GM19467 (cell line): ENCODE measurements at regions not wholly inside any gene's neighbourhood (a gene's known extent, or its start where the extent isn't known, plus 50 kb on each side); places are given as distances from the start of the nearest gene placed in this dataset.
"Not testable (repeated sequence)": the region's sequence is repeated elsewhere in the genome, so short reads cannot be mapped to it uniquely, and the experiment has no call there.

Source experiments
- ATAC-seq: cut with Tn5 transposase; IDR thresholded peaks from one replicate; pipeline ENCODE4 v1.9.1; 2021; ENCODE audit warnings: mild to moderate bottlenecking, moderate library complexity; ENCODE audit not compliant: unreplicated experiment

GRCh38 chr3:20747741-20748140 is 561.7 kb upstream of the SGO1 start:
- ATAC-seq, result no peak

DNA sequence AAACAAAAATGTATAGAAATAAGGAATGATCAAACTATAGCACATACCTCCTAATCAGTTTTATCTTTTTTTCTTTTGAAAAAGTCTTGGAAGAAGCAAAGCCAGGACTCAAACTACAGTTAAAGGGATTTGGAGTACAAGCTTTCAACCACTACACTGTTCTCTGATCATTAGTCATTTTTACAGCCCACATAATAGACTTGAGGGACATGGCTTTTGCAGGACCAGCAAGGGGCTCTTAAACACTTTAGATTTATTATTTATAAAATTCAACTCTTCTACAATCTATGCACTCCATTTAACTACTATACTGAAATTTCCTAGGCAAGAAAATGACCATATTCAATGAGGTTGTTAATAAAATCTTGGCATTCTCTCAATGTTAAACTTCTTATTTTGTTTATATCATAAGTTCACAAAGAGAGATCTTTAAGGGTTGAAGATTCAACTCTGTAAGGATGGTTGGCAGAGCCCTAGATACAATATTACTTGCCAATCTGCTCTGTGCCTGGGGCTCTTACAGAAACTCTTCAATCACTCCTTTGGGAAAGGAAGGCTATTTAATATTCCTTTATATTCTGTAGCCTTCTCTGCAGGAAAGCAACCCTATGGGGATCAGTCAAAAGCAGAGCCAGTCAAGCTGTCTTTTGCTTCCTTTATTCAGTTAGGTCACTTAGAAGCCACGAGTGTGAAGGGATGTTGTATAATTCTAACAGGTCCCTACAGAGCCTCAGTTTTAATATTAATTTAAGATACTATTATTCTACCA is 557.7 kb upstream of the SGO1 start:
- ATAC-seq, result no peak

GRCh38 chr3:20742903-20743552 is 557.0 kb upstream of the SGO1 start:
- ATAC-seq, result no peak

- ATAC-seq, result no peak
Measured at GRCh38 chr3:20741381-20741780, 555.4 kb upstream of the SGO1 start.

GRCh38 chr3:20739814-20740213 is 553.8 kb upstream of the SGO1 start:
- no peak for ATAC-seq

GRCh38 chr3:20736287-20736852 is 550.4 kb upstream of the SGO1 start:
- no peak for ATAC-seq

DNA sequence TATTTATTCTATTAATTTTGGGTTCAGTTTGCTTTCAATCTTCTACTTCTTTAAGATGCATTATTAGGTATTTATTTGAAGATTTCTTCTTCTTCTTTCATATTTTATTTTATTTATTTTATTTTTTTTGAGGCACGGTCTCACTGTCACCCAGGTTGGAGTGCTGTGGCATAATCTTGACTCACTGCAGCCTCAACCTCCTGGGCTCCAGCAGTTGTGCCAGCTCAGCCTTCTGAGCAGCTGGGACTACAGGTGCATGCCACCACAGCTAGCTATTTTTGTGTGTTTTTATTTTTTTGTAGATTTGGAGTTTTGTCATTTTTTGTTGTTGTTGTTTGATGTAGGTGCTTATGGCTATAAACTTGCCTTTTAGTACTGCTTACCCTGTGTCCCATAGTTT is 543.2 kb upstream of the SGO1 start:
- ATAC-seq, result no peak

DNA sequence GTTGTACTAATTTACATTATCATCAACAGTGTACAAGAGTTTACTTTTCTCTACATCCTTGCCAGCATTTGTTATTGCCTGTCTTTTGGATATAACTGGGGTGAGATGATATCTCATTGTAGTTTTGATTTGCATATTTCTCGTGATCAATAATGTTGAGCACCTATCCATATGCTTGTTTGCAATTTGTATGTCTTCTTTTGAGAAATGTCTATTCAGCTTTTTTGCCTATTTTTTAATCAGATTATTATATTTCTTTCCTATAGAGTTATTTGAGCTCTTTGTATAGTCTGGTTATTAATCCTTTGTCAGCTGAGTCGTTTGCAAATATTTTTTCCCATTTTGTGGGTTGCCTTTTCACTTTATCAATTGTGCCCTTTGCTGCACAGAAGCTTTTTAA is 540.8 kb upstream of the SGO1 start:
- no peak for ATAC-seq

DNA sequence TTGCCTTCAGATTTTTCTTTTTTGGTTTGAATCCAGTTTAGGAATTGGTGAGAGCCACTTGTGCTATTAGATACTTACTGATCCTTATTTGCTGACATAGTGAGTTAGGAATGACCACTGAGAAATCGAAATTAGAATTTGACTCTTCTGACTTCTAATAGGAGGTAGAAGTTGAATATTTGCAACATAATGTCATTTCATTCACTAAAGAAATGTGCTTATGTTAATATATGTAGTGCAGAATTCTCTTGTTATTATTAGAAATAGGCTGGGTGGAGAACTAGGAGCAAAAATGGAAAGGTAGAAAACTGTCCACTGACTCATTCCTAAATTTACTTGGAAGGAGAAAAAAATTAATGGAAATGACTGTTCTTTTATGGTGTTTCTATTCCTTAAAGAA is 538.2 kb upstream of the SGO1 start:
- ATAC-seq, result no peak

DNA sequence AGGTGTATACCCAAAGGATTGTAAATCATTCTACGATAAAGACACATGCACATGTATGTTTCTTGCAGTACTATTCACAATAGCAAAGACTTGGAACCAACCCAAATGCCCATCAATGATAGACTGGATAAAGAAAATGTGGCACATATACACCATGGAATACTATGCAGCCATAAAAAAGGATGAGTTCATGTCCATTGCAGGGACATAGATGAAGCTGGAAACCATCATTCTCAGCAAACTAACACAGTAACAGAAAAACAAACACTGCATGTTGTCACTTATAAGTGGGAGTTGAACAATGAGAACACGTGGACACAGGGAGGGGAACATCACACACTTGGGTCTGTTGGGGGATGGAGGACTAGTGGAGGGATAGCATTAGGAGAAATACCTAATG is 530.4 kb upstream of the SGO1 start:
- ATAC-seq, result not testable (repeated sequence)

DNA sequence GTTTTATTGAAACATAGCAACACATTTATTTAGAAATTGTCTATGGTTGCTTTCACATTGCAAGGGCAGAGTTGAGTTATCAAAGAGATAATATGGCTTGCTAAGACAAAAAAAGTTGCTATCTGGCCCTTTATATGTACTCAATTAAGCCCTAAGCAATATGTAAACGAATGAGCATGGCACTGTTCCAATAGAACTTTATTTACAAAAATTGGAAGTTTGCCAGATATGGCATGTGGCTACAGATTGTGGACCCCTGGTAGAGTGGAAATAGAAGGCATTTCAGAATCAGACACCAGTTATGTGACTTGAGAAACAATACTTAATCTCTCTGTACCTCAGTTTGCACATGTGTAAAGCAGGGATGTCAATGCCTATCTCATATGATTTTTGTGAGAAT is 515.6 kb upstream of the SGO1 start:
- ATAC-seq, result no peak

DNA sequence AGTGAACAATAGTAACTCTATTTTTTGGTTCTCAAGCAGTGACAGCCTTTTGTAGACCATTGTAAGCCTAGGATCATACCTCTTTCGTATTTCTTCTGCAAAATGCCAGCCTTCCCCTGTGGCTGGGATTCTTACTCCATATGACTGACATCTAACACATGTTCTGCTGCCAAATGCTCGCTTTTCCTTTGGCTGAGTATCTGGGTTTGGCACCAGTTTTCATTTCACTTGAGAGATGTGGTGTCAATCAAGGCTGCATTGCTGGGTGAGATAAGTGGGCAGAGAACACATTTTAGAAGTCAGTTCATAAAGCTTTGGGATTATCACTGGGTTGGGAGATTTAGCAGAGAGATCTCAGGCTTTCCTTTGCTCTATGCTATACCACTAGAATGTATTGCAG is 514.7 kb upstream of the SGO1 start:
- ATAC-seq, result no peak

GRCh38 chr3:20698896-20699295 is 512.9 kb upstream of the SGO1 start:
- no peak for ATAC-seq

GRCh38 chr3:20696388-20697150 is 510.6 kb upstream of the SGO1 start:
- no peak for ATAC-seq

DNA sequence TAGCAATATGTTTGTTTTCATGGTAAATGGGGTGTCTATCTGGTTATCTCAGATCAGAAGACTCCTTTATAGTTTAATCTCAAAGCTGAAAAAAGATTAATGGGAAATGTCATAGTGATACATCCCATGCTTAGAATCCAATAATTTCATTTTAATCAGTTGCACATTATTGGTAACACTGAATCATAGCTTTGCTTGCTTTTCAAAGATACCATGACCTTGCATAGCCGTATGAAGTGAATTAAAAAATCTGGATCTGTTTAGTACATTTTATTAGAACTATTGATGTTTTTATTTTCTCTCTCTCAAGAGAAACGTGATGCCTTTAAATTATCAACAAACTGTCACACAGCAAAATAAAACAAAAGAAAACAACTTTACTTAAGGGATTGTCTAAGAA is 506.7 kb upstream of the SGO1 start:
- ATAC-seq, result no peak

DNA sequence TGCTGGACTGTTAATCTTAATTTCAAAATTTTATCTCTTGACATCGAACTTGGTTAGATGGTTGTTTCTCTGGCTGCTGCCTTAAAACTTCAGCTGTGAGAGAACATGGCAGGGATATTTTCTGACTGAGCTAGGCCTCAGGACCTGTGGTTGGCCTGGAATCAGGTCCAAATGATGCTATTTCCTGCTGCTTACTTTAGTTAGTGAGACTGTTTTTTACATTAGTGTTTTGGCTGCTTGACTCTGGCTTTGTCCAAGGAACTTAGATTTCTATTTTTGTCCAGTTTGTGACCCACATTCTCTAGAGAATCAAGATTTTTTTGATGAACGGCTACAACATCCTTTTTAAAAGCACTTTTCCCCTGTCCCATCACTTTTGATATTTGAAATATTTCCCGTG is 497.9 kb upstream of the SGO1 start:
- no peak for ATAC-seq

DNA sequence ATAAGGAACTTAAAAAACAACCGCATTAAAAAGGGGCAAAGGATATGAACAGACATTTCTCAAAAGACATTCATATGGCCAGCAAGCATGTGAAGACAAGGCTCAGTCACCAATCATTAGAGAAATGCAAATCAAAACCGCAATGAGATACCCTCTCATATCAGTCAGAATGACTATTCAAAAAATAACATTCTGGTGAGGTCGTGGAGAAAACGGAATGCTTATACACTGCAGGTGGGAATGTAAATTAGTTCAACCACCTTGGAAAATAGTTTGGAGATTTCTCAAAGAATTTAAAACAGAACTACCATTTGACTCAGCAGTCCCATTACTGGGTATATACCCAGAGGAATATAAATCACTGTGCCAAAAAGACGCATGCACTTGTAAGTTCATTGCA is 496.6 kb upstream of the SGO1 start:
- no peak for ATAC-seq

GRCh38 chr3:20680990-20681628 is 495.1 kb upstream of the SGO1 start:
- no peak for ATAC-seq

GRCh38 chr3:20673866-20674265 is 487.9 kb upstream of the SGO1 start:
- ATAC-seq, result no peak

DNA sequence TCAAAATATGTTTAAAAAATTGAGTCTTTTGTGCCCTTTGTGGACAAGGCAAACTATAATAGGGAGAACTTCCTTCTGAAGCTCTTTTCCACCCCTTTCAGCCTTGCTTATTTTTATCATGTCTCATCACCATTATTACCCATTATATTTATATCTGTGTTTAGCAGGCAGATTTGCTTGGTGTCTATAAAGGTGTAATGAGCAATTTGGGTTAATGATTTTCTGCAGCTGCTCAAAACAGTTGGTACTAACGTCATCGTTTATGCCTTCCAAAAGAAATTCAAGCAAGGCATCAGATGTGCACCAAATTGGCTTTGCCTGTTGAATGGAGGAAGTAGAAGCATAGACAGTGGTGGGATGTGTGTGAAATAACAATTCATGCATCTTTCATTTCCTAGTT is 483.7 kb upstream of the SGO1 start:
- ATAC-seq, result no peak

GRCh38 chr3:20669184-20669583 is 483.2 kb upstream of the SGO1 start:
- no peak for ATAC-seq
